BJ (cell line): ENCODE measurements at regions not wholly inside any gene's neighbourhood (a gene's known extent, or its start where the extent isn't known, plus 50 kb on each side); places are given as distances from the start of the nearest gene placed in this dataset.

Source experiments
- CTCF ChIA-PET: fragments of 350-600 bp; formaldehyde crosslinking; extraction: SDS; loops from one replicate; lab custom pipeline; 2021; ENCODE audit warnings: antibody characterized with exemption, inconsistent platforms; lab: Yijun Ruan, JAX
- POLR2A ChIA-PET: fragments of 300-600 bp; sonication (Branson Sonifier 250); formaldehyde crosslinking; extraction: SDS; loops from one replicate; lab custom pipeline; 2021; ENCODE audit warnings: antibody characterized with exemption; lab: Charles Lee
- DNase-seq: peaks from one replicate; pipeline ENCODE4 v3.0.0-alpha.2; 2011; ENCODE audit warnings: low read depth
- H3K27me3 ChIP-seq: 2 replicates; pipeline ENCODE4 v1.6.0; 2011; ENCODE audit warnings: low read length; ENCODE audit not compliant: control insufficient read depth, insufficient read depth
- H3K36me3 ChIP-seq: 2 replicates; pipeline ENCODE4 v1.5.1; 2011; ENCODE audit warnings: low read length; ENCODE audit not compliant: control insufficient read depth, insufficient read depth
- H3K4me3 ChIP-seq: 2 replicates; pipeline ENCODE4 v1.5.1; 2011; ENCODE audit warnings: low read depth, mild to moderate bottlenecking, control low read depth, low read length
- TF ChIP-seq, protein P1 (sequence below): IDR thresholded peaks from 2 replicates; pipeline ENCODE4 v1.5.1; 2011; ENCODE audit warnings: low read depth, mild to moderate bottlenecking, control low read depth, inconsistent platforms, low read length, moderate library complexity; ENCODE audit not compliant: insufficient read depth

DNA sequence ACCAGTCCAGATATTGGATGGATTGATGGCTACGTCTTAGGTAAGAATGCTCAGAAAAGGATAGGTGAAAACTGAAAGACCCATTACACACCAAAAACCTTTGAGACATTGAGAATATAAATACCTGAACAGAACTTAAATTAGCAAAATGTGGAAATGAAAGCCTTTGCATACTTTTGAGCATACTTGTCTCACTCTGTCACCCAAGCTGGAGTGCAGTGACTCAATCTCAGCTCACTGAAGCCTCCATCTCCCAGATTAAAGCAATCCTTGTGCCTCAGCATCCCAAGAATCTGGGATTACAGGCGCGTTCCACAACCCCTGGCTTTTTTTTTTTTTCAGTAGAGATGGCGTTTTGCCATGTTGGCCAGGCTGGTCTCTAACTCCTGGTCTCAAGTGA is 695.3 kb downstream of the DACH1 start:
- no peak overlapping the region for H3K4me3 ChIP-seq
- TF ChIP-seq, protein P1, sequence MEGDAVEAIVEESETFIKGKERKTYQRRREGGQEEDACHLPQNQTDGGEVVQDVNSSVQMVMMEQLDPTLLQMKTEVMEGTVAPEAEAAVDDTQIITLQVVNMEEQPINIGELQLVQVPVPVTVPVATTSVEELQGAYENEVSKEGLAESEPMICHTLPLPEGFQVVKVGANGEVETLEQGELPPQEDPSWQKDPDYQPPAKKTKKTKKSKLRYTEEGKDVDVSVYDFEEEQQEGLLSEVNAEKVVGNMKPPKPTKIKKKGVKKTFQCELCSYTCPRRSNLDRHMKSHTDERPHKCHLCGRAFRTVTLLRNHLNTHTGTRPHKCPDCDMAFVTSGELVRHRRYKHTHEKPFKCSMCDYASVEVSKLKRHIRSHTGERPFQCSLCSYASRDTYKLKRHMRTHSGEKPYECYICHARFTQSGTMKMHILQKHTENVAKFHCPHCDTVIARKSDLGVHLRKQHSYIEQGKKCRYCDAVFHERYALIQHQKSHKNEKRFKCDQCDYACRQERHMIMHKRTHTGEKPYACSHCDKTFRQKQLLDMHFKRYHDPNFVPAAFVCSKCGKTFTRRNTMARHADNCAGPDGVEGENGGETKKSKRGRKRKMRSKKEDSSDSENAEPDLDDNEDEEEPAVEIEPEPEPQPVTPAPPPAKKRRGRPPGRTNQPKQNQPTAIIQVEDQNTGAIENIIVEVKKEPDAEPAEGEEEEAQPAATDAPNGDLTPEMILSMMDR = no peak
- no peaks in the 10 kb centered on the region for H3K27me3 ChIP-seq
- no peak for DNase-seq
- POLR2A ChIA-PET = no interaction called here
- CTCF ChIA-PET = no interaction called here
- H3K36me3 ChIP-seq = no peaks in the 10 kb centered on the region

DNA sequence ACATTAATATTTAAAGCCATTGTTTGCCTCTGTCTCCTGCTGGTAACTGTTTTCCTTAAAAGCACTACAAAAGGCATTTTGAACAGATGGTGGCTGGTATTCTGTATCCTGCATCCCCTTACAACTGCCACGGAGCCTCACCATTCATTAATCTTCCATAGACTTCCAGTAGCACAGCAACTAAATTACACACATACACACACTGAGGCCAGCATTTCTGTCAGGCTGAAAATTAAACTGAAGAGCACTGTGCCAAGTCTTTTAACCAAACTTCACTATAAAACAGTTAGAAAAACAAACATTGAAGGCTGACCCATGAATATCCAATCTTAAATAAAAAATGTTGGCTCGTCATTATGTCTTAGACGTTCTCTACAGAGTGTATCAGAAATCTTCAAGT is 697.8 kb downstream of the DACH1 start:
- ChIA-PET CTCF (interaction anchor here (0.8 kb wide), 1 partner anchor 15 kb away, joined by 3 read pairs; no protein-coding TSS in a partner anchor), POLR2A (no interaction called here)
- TF ChIP-seq, protein P1 = no peak

DNA sequence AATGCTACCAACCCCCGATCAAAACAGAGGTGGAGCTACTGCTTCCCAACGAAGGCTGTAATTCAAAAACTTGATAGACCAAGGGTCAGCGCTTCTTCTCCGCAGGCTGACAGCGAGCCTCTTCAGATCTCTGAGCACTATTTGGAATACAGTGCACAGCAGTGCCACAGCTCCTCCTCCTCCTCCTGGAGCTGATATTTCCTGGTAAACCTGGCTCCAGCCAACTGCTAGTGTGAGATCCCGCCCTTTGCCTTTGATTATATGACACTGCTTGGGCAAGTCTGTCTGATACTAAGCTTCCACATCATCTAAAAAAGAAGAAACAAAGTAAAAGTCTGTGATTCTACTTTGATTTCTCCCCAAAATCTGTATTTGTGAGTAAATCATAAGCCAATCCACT is 710.5 kb downstream of the DACH1 start:
- no peak for DNase-seq
- ChIA-PET POLR2A (no interaction called here), CTCF (no interaction called here)
- TF ChIP-seq, protein P1 = no peak
- H3K36me3 ChIP-seq = no peaks in the 10 kb centered on the region
- no peaks in the 10 kb centered on the region for H3K27me3 ChIP-seq
- H3K4me3 ChIP-seq = no peak overlapping the region

More for the DNA sequence above, 697.8 kb downstream of the DACH1 start:
- Histone ChIP-seq H3K36me3 (no peaks in the 10 kb centered on the region), H3K4me3 (no peak overlapping the region), H3K27me3 (no peaks in the 10 kb centered on the region)
- no peak for DNase-seq

DNA sequence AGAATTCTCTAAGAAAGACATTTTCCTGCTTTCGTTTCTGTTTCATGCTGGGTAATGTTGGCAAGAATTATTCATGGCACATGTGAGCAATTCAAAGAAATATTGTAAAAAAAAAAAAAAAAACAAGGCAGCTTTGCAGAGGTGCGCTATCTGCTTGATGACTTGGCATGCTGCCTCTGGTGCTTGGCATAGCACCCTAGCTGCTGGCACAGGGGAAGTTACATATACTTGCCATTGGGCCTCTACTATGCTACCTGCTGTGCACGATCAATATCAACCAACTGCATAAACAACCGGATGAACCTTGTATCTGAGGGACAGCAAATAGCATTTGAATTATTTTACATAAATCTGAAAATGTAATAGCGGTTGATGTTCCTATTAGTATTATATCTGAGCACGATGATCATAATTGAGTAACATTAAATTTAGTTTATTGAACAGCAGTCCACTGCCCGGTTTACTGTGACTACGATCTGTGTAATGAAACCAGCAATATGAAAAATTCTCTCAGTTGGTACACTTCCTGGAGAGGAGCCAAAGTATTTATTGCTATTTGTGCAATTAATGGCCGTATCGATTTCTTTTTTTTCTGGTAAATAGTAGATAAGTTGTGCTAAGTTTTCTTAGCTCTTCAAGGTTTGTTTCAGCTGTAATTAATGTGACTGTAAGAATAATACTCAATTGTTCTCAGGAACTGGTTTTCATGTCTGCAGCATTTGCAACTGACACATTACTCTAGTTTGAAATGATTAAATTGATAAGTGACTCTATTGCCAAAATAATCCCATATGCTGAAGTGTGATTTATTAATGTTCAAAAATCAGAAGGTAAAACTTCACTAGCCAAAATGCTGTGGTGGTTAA is 717.3 kb downstream of the DACH1 start:
- ChIA-PET CTCF (no interaction called here), POLR2A (no interaction called here)
- no peak for DNase-seq
- Histone ChIP-seq H3K36me3 (no peaks in the 10 kb centered on the region), H3K27me3 (no peaks in the 10 kb centered on the region), H3K4me3 (no peak overlapping the region)
- TF ChIP-seq, protein P1 = no peak

DNA sequence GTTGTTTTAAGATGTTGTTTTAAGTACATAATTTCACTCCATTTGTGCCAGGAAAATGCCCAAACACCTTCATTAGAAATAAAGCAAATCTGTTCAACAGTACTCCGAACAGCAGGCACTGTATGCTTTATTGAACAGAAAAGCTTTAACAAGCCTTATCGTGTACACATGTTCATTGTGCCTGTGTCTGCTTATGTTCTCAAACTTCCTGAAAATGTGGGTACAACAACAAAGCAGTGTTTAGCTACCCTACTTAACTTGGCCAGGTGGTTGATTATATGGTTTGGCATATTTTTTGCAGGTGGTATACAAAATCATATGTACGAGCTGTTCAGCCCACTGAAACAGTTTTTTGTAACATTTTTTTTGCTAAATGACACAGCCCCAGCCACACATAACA is 718.0 kb downstream of the DACH1 start:
- no peaks in the 10 kb centered on the region for H3K27me3 ChIP-seq
- no peak for DNase-seq
- no peak overlapping the region for H3K4me3 ChIP-seq
- ChIA-PET POLR2A (no interaction called here), CTCF (no interaction called here)
- H3K36me3 ChIP-seq = no peaks in the 10 kb centered on the region
- TF ChIP-seq, protein P1 = no peak
